MM.1S (cell line): ENCODE measurements at regions not wholly inside any gene's neighbourhood (a gene's known extent, or its start where the extent isn't known, plus 50 kb on each side); places are given as distances from the start of the nearest gene placed in this dataset.

Experiments
- DNase-seq: peaks from one replicate; pipeline ENCODE4 v3.0.0-alpha.2; 2015
- H2AFZ ChIP-seq: fragments of 300-600 bp; sonication (generic); 2 replicates; pipeline ENCODE4 v1.6.0; 2016; ENCODE audit warnings: antibody characterized with exemption, low read length
- H3F3A ChIP-seq: fragments of 300-600 bp; sonication (generic); 2 replicates; pipeline ENCODE4 v1.6.1; 2016; ENCODE audit warnings: mild to moderate bottlenecking, antibody characterized with exemption, low read length, moderate library complexity, mixed read lengths; ENCODE audit not compliant: insufficient read depth
- H3K27ac ChIP-seq: fragments of 300-600 bp; sonication (generic); 2 replicates; pipeline ENCODE4 v1.5.1; 2016; ENCODE audit warnings: mild to moderate bottlenecking, low read length
- H3K27me3 ChIP-seq: fragments of 300-600 bp; sonication (generic); replicated peaks from 2 replicates; pipeline ENCODE4 v1.6.0; 2016; ENCODE audit warnings: low read length; ENCODE audit not compliant: insufficient read depth
- H3K36me3 ChIP-seq: fragments of 300-600 bp; sonication (generic); replicated peaks from 2 replicates; pipeline ENCODE4 v1.6.1; 2016; ENCODE audit warnings: mild to moderate bottlenecking, low read length, mixed read lengths; ENCODE audit not compliant: insufficient read depth
- H3K4me1 ChIP-seq: fragments of 300-600 bp; sonication (generic); 2 replicates; pipeline ENCODE4 v1.6.1; 2016; ENCODE audit warnings: low read length, mixed read lengths
- H3K4me2 ChIP-seq: fragments of 300-600 bp; sonication (generic); 2 replicates; pipeline ENCODE4 v1.6.0; 2016; ENCODE audit warnings: low read depth, low read length
- H3K4me3 ChIP-seq: fragments of 300-600 bp; sonication (generic); 2 replicates; pipeline ENCODE4 v1.5.1; 2016; ENCODE audit warnings: low read length, mixed read lengths
- H3K79me2 ChIP-seq: fragments of 300-600 bp; sonication (generic); 2 replicates; pipeline ENCODE4 v1.6.1; 2016; ENCODE audit warnings: mixed run types, low read length, mixed read lengths
- H3K9ac ChIP-seq: fragments of 300-600 bp; sonication (generic); 2 replicates; pipeline ENCODE4 v1.6.1; 2016; ENCODE audit warnings: low read length, mixed read lengths
- H3K9me2 ChIP-seq: fragments of 300-600 bp; sonication (generic); replicated peaks from 2 replicates; pipeline ENCODE4 v1.6.1; 2016; ENCODE audit warnings: mild to moderate bottlenecking, low read length, mixed read lengths; ENCODE audit not compliant: insufficient read depth
- H3K9me3 ChIP-seq: fragments of 300-600 bp; sonication (generic); replicated peaks from 2 replicates; pipeline ENCODE4 v1.6.1; 2016; ENCODE audit warnings: mild to moderate bottlenecking, low read length, mixed read lengths; ENCODE audit not compliant: insufficient read depth
- H4K20me1 ChIP-seq: fragments of 300-600 bp; sonication (generic); 2 replicates; pipeline ENCODE4 v1.6.1; 2016; ENCODE audit warnings: mild to moderate bottlenecking, low read length, moderate library complexity, mixed read lengths; ENCODE audit not compliant: insufficient read depth
- CTCF ChIP-seq: fragments of 300-600 bp; sonication (generic); IDR thresholded peaks from 2 replicates; pipeline ENCODE4 v1.5.1; 2016; ENCODE audit warnings: antibody characterized with exemption, low read length, mixed read lengths
- EZH2 ChIP-seq: fragments of 300-600 bp; sonication (generic); optimal IDR thresholded peaks from 2 replicates; pipeline ENCODE3; 2017; ENCODE audit warnings: low read depth, mild to moderate bottlenecking, antibody characterized with exemption, low read length, mixed read lengths
- EZH2phosphoT487 ChIP-seq: fragments of 300-600 bp; sonication (generic); IDR thresholded peaks from 2 replicates; pipeline ENCODE4 v1.6.1; 2018; ENCODE audit warnings: antibody characterized with exemption, low read length

DNA sequence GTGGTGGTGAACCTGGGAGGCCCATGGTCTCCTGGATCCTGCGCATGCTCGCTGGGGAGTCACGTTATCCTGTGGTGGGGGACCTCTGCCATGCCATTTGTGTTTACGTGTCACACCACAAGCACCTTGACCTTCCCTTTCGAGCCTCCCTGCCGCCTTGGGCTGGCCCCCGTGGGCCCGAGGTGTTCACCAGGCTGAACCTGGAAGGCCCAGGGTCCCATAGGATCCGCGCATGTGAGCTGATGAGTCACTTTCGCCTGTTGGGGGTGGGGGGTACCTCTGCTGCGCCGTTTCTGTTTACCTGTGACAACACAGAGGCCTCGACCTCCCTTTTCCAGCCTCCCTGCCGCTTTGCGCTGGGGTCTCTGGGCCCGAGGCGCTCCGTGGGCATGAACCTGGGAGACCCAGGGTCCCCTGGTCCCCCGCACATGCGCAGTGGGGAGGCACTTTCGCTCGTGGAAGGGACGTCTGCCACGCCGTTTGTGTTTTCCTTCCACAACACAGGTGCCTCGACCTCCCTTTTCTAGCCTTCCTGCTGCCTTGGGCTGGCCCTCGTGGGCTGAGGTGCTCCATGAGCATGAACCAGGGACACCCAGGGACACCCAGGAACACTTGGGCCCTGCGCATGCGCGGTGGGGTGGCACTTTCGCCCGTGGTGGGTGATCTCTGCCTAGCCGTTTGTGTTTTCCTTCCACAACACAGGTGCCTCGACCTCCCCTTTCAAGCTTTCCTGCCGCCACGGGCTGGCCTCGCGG, 334.1 kb downstream of the ALG10 start:
- H3K36me3 ChIP-seq = no peaks in the 10 kb centered on the region
- no peaks in the 10 kb centered on the region for H3K4me1 ChIP-seq
- H3K79me2 ChIP-seq = no peaks in the 10 kb centered on the region
- no peaks in the 10 kb centered on the region for H3K27me3 ChIP-seq
- H3K4me3 ChIP-seq = no peak overlapping the region
- no peak overlapping the region for H3K9ac ChIP-seq
- TF ChIP-seq CTCF = no peak
- TF ChIP-seq EZH2phosphoT487 = no peak
- no peak for TF ChIP-seq EZH2
- no peak overlapping the region for H3K4me2 ChIP-seq
- H3K27ac ChIP-seq = no peak overlapping the region
- H3F3A ChIP-seq = no peaks in the 10 kb centered on the region
- no peaks in the 10 kb centered on the region for H3K9me2 ChIP-seq
- no peak overlapping the region for H2AFZ ChIP-seq
- H3K9me3 ChIP-seq = no peaks in the 10 kb centered on the region
- H4K20me1 ChIP-seq = no peaks in the 10 kb centered on the region
- no peak for DNase-seq

DNA sequence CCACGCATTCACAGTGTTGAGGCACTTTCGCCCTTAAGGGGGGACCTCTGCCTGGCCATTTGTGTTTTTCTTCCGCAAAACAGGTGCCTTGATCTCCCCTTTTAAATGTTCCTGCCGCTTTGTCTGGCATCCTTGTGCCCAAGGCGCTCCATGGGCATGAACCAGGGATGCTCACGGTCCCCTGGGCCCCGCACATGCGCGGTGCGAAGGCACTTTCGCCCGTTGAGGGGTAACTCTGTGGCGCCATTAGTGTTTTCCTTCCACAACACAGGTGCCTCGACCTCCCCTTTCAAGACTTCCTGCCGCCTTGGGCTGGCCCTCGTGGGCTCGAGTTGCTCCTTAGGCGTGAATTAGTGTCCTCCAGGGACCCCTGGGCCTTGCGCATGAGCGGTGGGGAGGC, 335.5 kb downstream of the ALG10 start:
- Histone ChIP-seq H3F3A (no peaks in the 10 kb centered on the region), H3K9ac (no peak overlapping the region), H2AFZ (no peak overlapping the region), H4K20me1 (no peaks in the 10 kb centered on the region), H3K4me2 (no peak overlapping the region), H3K79me2 (no peaks in the 10 kb centered on the region), H3K27ac (no peak overlapping the region), H3K4me3 (no peak overlapping the region), H3K9me3 (no peaks in the 10 kb centered on the region), H3K36me3 (no peaks in the 10 kb centered on the region), H3K4me1 (no peaks in the 10 kb centered on the region), H3K27me3 (no peaks in the 10 kb centered on the region), H3K9me2 (no peaks in the 10 kb centered on the region)
- DNase-seq = no peak
- TF ChIP-seq EZH2 = no peak

DNA sequence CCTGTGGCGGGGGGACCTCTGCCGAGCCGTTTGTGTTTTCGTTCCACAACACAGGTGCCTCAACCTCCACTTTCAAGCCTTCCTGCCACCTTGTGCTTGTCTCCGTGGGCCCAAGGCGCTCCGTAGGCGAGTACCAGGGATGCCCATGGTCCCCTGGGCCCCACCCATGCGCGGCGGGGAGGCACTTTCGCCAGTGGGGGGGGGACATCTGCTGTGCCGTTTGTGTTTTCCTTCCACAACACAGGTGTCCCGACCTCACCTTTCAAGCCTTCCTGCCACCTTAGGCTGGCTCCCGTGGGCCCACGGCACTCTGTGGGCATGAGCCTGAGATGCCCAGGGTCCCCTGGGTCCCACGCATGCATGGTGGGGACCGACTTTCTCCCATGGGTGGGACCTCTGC, 335.9 kb downstream of the ALG10 start:
- H4K20me1 ChIP-seq = no peaks in the 10 kb centered on the region
- H3K79me2 ChIP-seq = no peaks in the 10 kb centered on the region
- H2AFZ ChIP-seq = no peak overlapping the region
- no peaks in the 10 kb centered on the region for H3K27me3 ChIP-seq
- no peaks in the 10 kb centered on the region for H3K36me3 ChIP-seq
- H3K9me3 ChIP-seq = no peaks in the 10 kb centered on the region
- H3K9ac ChIP-seq = no peak overlapping the region
- TF ChIP-seq EZH2phosphoT487 (no peak), CTCF (no peak), EZH2 (no peak)
- H3K4me1 ChIP-seq = no peaks in the 10 kb centered on the region
- no peak overlapping the region for H3K27ac ChIP-seq
- DNase-seq = no peak
- H3K4me3 ChIP-seq = no peak overlapping the region
- no peaks in the 10 kb centered on the region for H3F3A ChIP-seq
- no peak overlapping the region for H3K4me2 ChIP-seq
- no peaks in the 10 kb centered on the region for H3K9me2 ChIP-seq

GRCh38 chr12:34361721-34362316, 339.5 kb downstream of the ALG10 start:
- no peak overlapping the region for H3K27ac ChIP-seq
- no peak overlapping the region for H2AFZ ChIP-seq
- no peak overlapping the region for H3K4me2 ChIP-seq
- no peaks in the 10 kb centered on the region for H3K36me3 ChIP-seq
- no peaks in the 10 kb centered on the region for H3K79me2 ChIP-seq
- no peak overlapping the region for H3K9ac ChIP-seq
- H4K20me1 ChIP-seq = no peaks in the 10 kb centered on the region
- H3K27me3 ChIP-seq = no peaks in the 10 kb centered on the region
- H3K4me3 ChIP-seq = no peak overlapping the region
- no peaks in the 10 kb centered on the region for H3K9me2 ChIP-seq
- no peaks in the 10 kb centered on the region for H3K4me1 ChIP-seq
- H3K9me3 ChIP-seq = no peaks in the 10 kb centered on the region
- no peak for TF ChIP-seq CTCF
- TF ChIP-seq EZH2 = no peak
- TF ChIP-seq EZH2phosphoT487 = no peak
- no peaks in the 10 kb centered on the region for H3F3A ChIP-seq
- DNase-seq = no peak
